PFSK-1 (cell line): ENCODE measurements at regions not wholly inside any gene's neighbourhood (a gene's known extent, or its start where the extent isn't known, plus 50 kb on each side); places are given as distances from the start of the nearest gene placed in this dataset.

Experiments used
- POLR2AphosphoS5 ChIP-seq: IDR thresholded peaks from 2 replicates; pipeline ENCODE4 v1.6.1; 2012; ENCODE audit warnings: low read depth, mild to moderate bottlenecking, control low read depth, low read length, moderate library complexity
- REST ChIP-seq, 2 experiments: IDR thresholded peaks; 2 replicates each; pipeline versions ENCODE4 v1.6.1 to v1.8.0; 2011 to 2012; ENCODE audit warnings: low read depth in 2 of 2, low read length in 2 of 2, control low read depth in 1 of 2, inconsistent platforms in 1 of 2, mild to moderate bottlenecking in 1 of 2, moderate library complexity in 1 of 2; ENCODE audit not compliant: insufficient read depth in 1 of 2
- SIN3A ChIP-seq: IDR thresholded peaks from 2 replicates; pipeline ENCODE4 v1.6.1; 2012; ENCODE audit warnings: mild to moderate bottlenecking, low read length, moderate library complexity, borderline replicate concordance; ENCODE audit not compliant: insufficient read depth
- TAF1 ChIP-seq: IDR thresholded peaks from 2 replicates; pipeline ENCODE4 v1.6.1; 2012; ENCODE audit warnings: low read length, control low read depth, borderline replicate concordance; ENCODE audit not compliant: insufficient read depth

- TF ChIP-seq TAF1: no peak
- TF ChIP-seq POLR2AphosphoS5: no peak
- TF ChIP-seq REST (IDR thresholded peaks at IDR 0.05; ENCODE audit: insufficient read depth in 1 of 2, low read depth in 2 of 2, low read length in 2 of 2): no peak
- TF ChIP-seq SIN3A: no peak
Observed at GRCh38 chrX:45722471-45722870, 521.8 kb upstream of the DIPK2B start.
